ENCODE measurements at regions not wholly inside any gene's neighbourhood (a gene's known extent, or its start where the extent isn't known, plus 50 kb on each side); places are given as distances from the start of the nearest gene placed in this dataset.
A peak's percentile ranks its signal among the peaks of the same experiment; 100 is the strongest.

GRCh38 chr1:29379443-29380073, 143.2 kb downstream of the PTPRU start:
- no peak for DNase-seq (ENCODE audit: low spot score)
- Mint-ChIP-seq H3K36me3 (ENCODE audit: low read depth, unreplicated experiment) (no peaks in the 10 kb centered on the region), H3K4me3 (ENCODE audit: unreplicated experiment) (no peak overlapping the region), H3K27ac (ENCODE audit: unreplicated experiment) (no peak overlapping the region), H3K9me3 (ENCODE audit: unreplicated experiment) (peaks cover 17% of the 10 kb centered on the region), H3K27me3 (ENCODE audit: unreplicated experiment) (peaks cover 1% of the 10 kb centered on the region), H3K4me1 (ENCODE audit: unreplicated experiment) (peaks cover 5% of the 10 kb centered on the region)
- TF ChIP-seq CTCF (IDR thresholded peaks at IDR 0.05; ENCODE audit: unreplicated experiment) = peak; percentile 82

Data from endothelial cell (in vitro differentiated cells).